GM23248 (cell line): ENCODE measurements at regions not wholly inside any gene's neighbourhood (a gene's known extent, or its start where the extent isn't known, plus 50 kb on each side); places are given as distances from the start of the nearest gene placed in this dataset.
"Not testable (repeated sequence)": the region's sequence is repeated elsewhere in the genome, so short reads cannot be mapped to it uniquely, and the experiment has no call there.

ENCODE experiments used
- DNase-seq: peaks from one replicate; pipeline ENCODE4 v3.0.0-alpha.2; 2015
- H2AFZ ChIP-seq: fragments of 200-600 bp; sonication (generic); 2 replicates; pipeline ENCODE4 v1.6.1; 2016; ENCODE audit warnings: antibody characterized with exemption
- H3F3A ChIP-seq: fragments of 200-600 bp; sonication (generic); 2 replicates; pipeline ENCODE4 v1.6.1; 2016; ENCODE audit warnings: mild to moderate bottlenecking, antibody characterized with exemption, mixed run types; ENCODE audit not compliant: insufficient read depth
- H3K27ac ChIP-seq: fragments of 200-600 bp; sonication (generic); 2 replicates; pipeline ENCODE4 v1.5.1; 2016; ENCODE audit warnings: mild to moderate bottlenecking
- H3K27me3 ChIP-seq: fragments of 200-600 bp; sonication (generic); replicated peaks from 2 replicates; pipeline ENCODE4 v1.6.1; 2016; ENCODE audit warnings: mild to moderate bottlenecking; ENCODE audit not compliant: insufficient read depth
- H3K36me3 ChIP-seq: fragments of 200-600 bp; sonication (generic); 2 replicates; pipeline ENCODE4 v1.6.1; 2016; ENCODE audit warnings: low read depth, mild to moderate bottlenecking
- H3K4me1 ChIP-seq: fragments of 200-600 bp; sonication (generic); 2 replicates; pipeline ENCODE4 v1.6.1; 2016; ENCODE audit warnings: mild to moderate bottlenecking; ENCODE audit not compliant: insufficient read depth
- H3K4me2 ChIP-seq: fragments of 200-600 bp; sonication (generic); one replicate; pipeline ENCODE4 v1.6.1; 2016; ENCODE audit warnings: mild to moderate bottlenecking; ENCODE audit not compliant: unreplicated experiment
- H3K4me3 ChIP-seq: fragments of 200-600 bp; sonication (generic); 2 replicates; pipeline ENCODE4 v1.5.1; 2016; ENCODE audit warnings: mild to moderate bottlenecking
- H3K79me2 ChIP-seq: fragments of 200-600 bp; sonication (generic); 2 replicates; pipeline ENCODE4 v1.6.1; 2016; ENCODE audit warnings: mild to moderate bottlenecking; ENCODE audit not compliant: insufficient read depth
- H3K9ac ChIP-seq: fragments of 200-600 bp; sonication (generic); 2 replicates; pipeline ENCODE4 v1.6.1; 2016; ENCODE audit warnings: mild to moderate bottlenecking
- H3K9me2 ChIP-seq: fragments of 200-600 bp; sonication (generic); 2 replicates; pipeline ENCODE4 v1.6.1; 2016; ENCODE audit warnings: mixed run types, mild to moderate bottlenecking, moderate library complexity; ENCODE audit not compliant: insufficient read depth
- H3K9me3 ChIP-seq: fragments of 200-600 bp; sonication (generic); one replicate; pipeline ENCODE4 v1.6.1; 2017; ENCODE audit warnings: low read depth
- H4K20me1 ChIP-seq: fragments of 200-600 bp; sonication (generic); 2 replicates; pipeline ENCODE4 v1.6.0; 2016; ENCODE audit not compliant: insufficient read depth
- WGBS, 2 experiments: methylation state at CpG; one replicate each; pipeline ENCODE4 v1.1.6; 2015 to 2017; ENCODE audit warnings: low lambda C conversion rate in 2 of 2, low coverage in 1 of 2; ENCODE audit errors: missing lambda C conversion rate in 2 of 2; 5-methylcytosine and 5-hydroxymethylcytosine counted together
- in situ Hi-C: fragments of 300-500 bp; cut with MboI; formaldehyde crosslinking; loops from 2 replicates; pipeline ENCODE4 v1.15.0; 2020

- H3K4me2 ChIP-seq, H3F3A ChIP-seq, H3K27me3 ChIP-seq, H3K9ac ChIP-seq, in situ Hi-C loops, H3K36me3 ChIP-seq, H2AFZ ChIP-seq, H4K20me1 ChIP-seq, H3K4me1 ChIP-seq, H3K9me2 ChIP-seq, H3K79me2 ChIP-seq, H3K27ac ChIP-seq, H3K9me3 ChIP-seq, H3K4me3 ChIP-seq, DNase-seq: not testable (repeated sequence)
- 63 to 82% methylated on average over 1 of the region's 5 CpGs for WGBS, 2 experiments
Observed at GRCh38 chr1:243074224-243074623, 180.9 kb downstream of the CEP170 start.

GRCh38 chr1:243067056-243067455, 188.0 kb downstream of the CEP170 start:
- DNase-seq, H3K9me3 ChIP-seq, H3K9me2 ChIP-seq, H3K4me1 ChIP-seq, H3K36me3 ChIP-seq, H3K9ac ChIP-seq, H3K4me2 ChIP-seq, H3F3A ChIP-seq, H3K27ac ChIP-seq, H2AFZ ChIP-seq, H3K4me3 ChIP-seq, H4K20me1 ChIP-seq, in situ Hi-C loops, H3K79me2 ChIP-seq, H3K27me3 ChIP-seq: not testable (repeated sequence)
- 16 to 29% methylated on average over 6 to 7 of the region's 7 CpGs for WGBS, 2 experiments

GRCh38 chr1:243061965-243062364, 193.1 kb downstream of the CEP170 start:
- H3K9me2 ChIP-seq: not testable (repeated sequence)

GRCh38 chr1:243055510-243055909, 199.6 kb downstream of the CEP170 start:
- H3K9me2 ChIP-seq, H3K79me2 ChIP-seq, H3K4me3 ChIP-seq, H3K27me3 ChIP-seq, H3K4me1 ChIP-seq, H3K4me2 ChIP-seq, H3K27ac ChIP-seq, H4K20me1 ChIP-seq, DNase-seq, in situ Hi-C loops, H3F3A ChIP-seq, H3K9ac ChIP-seq, H2AFZ ChIP-seq, H3K36me3 ChIP-seq, H3K9me3 ChIP-seq: not testable (repeated sequence)
- 89 to 91% methylated on average over 12 to 22 of the region's 22 CpGs for WGBS, 2 experiments

More at GRCh38 chr1:243061965-243062364, 193.1 kb downstream of the CEP170 start:
- H4K20me1 ChIP-seq, H3K27ac ChIP-seq, H3K27me3 ChIP-seq, H3K9ac ChIP-seq, H3K36me3 ChIP-seq, H3F3A ChIP-seq, H3K4me1 ChIP-seq, H3K79me2 ChIP-seq, H3K4me2 ChIP-seq, H2AFZ ChIP-seq, DNase-seq, in situ Hi-C loops, H3K4me3 ChIP-seq, H3K9me3 ChIP-seq: not testable (repeated sequence)
- WGBS, 2 experiments: 29 to 36% methylated on average over 5 to 6 of the region's 6 CpGs

- H3F3A ChIP-seq, H3K9me3 ChIP-seq, H3K4me1 ChIP-seq, H3K79me2 ChIP-seq, H3K9me2 ChIP-seq, H3K27me3 ChIP-seq, H3K4me3 ChIP-seq, H3K4me2 ChIP-seq, H3K27ac ChIP-seq, H3K36me3 ChIP-seq, H2AFZ ChIP-seq, DNase-seq, H3K9ac ChIP-seq, in situ Hi-C loops, H4K20me1 ChIP-seq: not testable (repeated sequence)
- 93 to 94% methylated on average over 11 to 14 of the region's 14 CpGs for WGBS, 2 experiments
Observed at GRCh38 chr1:243055091-243055490, 200.0 kb downstream of the CEP170 start.

GRCh38 chr1:243054681-243055080, 200.4 kb downstream of the CEP170 start:
- DNase-seq, H3K36me3 ChIP-seq, H3K27me3 ChIP-seq, H2AFZ ChIP-seq, H4K20me1 ChIP-seq, H3K79me2 ChIP-seq, H3F3A ChIP-seq, H3K27ac ChIP-seq, H3K9me2 ChIP-seq, in situ Hi-C loops, H3K9ac ChIP-seq, H3K4me3 ChIP-seq, H3K4me2 ChIP-seq, H3K4me1 ChIP-seq, H3K9me3 ChIP-seq: not testable (repeated sequence)
- 87 to 93% methylated on average over 19 to 20 of the region's 20 CpGs for WGBS, 2 experiments

- in situ Hi-C loops: not testable (repeated sequence)
- WGBS, 2 experiments: 38 to 50% methylated on average over 1 to 4 of the region's 7 CpGs
Observed at GRCh38 chr1:243053048-243053447, 202.0 kb downstream of the CEP170 start.

GRCh38 chr1:243050613-243051012, 204.5 kb downstream of the CEP170 start:
- DNase-seq, H3K4me3 ChIP-seq, H3F3A ChIP-seq, H3K9ac ChIP-seq, H3K9me3 ChIP-seq, H3K4me2 ChIP-seq, in situ Hi-C loops, H3K4me1 ChIP-seq, H3K27me3 ChIP-seq, H2AFZ ChIP-seq, H3K27ac ChIP-seq, H3K79me2 ChIP-seq, H3K36me3 ChIP-seq, H3K9me2 ChIP-seq, H4K20me1 ChIP-seq: not testable (repeated sequence)
- WGBS, 2 experiments: 51 to 55% methylated on average over 5 to 7 of the region's 9 CpGs

More at GRCh38 chr1:243053048-243053447, 202.0 kb downstream of the CEP170 start:
- H2AFZ ChIP-seq, DNase-seq, H4K20me1 ChIP-seq, H3K4me2 ChIP-seq, H3K4me3 ChIP-seq, H3F3A ChIP-seq, H3K9me3 ChIP-seq, H3K9me2 ChIP-seq, H3K27me3 ChIP-seq, H3K9ac ChIP-seq, H3K79me2 ChIP-seq, H3K36me3 ChIP-seq, H3K4me1 ChIP-seq, H3K27ac ChIP-seq: not testable (repeated sequence)
